GM12892 (cell line): ENCODE measurements at regions not wholly inside any gene's neighbourhood (a gene's known extent, or its start where the extent isn't known, plus 50 kb on each side); places are given as distances from the start of the nearest gene placed in this dataset.

ENCODE experiments used
- POLR2A ChIP-seq: IDR thresholded peaks from 2 replicates; pipeline ENCODE4 v1.6.1; 2011; ENCODE audit warnings: low read depth, low read length, control low read depth
- POLR2AphosphoS5 ChIP-seq: IDR thresholded peaks from 2 replicates; pipeline ENCODE4 v1.6.1; 2011; ENCODE audit warnings: low read depth, low read length, control low read depth
- TAF1 ChIP-seq: IDR thresholded peaks from 2 replicates; pipeline ENCODE4 v1.6.1; 2011; ENCODE audit warnings: low read depth, mild to moderate bottlenecking, control low read depth, low read length, borderline replicate concordance

- TF ChIP-seq TAF1 (no peak), POLR2AphosphoS5 (no peak), POLR2A (no peak)
Observed at GRCh38 chr5:57113481-57113880, 60.4 kb upstream of the GPBP1 start.
